Cardiac muscle cell (in vitro differentiated cells and primary cell): ENCODE measurements at regions not wholly inside any gene's neighbourhood (a gene's known extent, or its start where the extent isn't known, plus 50 kb on each side); places are given as distances from the start of the nearest gene placed in this dataset.

Experiments
- DNase-seq, 2 donors: peaks; one replicate each; pipeline versions ENCODE4 v3.0.0 to v3.0.0-alpha.2; 2010 to 2017; ENCODE audit warnings: low read depth in 1 of 2, low spot score in 1 of 2
- H3K27ac ChIP-seq: fragments of 200-600 bp; sonication (generic); 2 replicates; pipeline ENCODE4 v1.5.1; 2016
- H3K27me3 ChIP-seq: fragments of 200-600 bp; sonication (generic); 2 replicates; pipeline ENCODE4 v1.6.0; 2016; ENCODE audit warnings: control low read depth
- H3K36me3 ChIP-seq: fragments of 200-600 bp; sonication (generic); 2 replicates; pipeline ENCODE4 v1.5.1; 2016; ENCODE audit warnings: control low read depth
- H3K4me1 ChIP-seq: fragments of 200-600 bp; sonication (generic); 2 replicates; pipeline ENCODE4 v1.8.1; 2017; ENCODE audit warnings: low read depth, mild to moderate bottlenecking, mixed run types
- H3K4me3 ChIP-seq: fragments of 200-600 bp; sonication (generic); 2 replicates; pipeline ENCODE4 v1.5.1; 2016; ENCODE audit warnings: mild to moderate bottlenecking
- H3K9me3 ChIP-seq: fragments of 200-600 bp; sonication (generic); 2 replicates; pipeline ENCODE4 v1.5.1; 2017; ENCODE audit warnings: low read depth, mild to moderate bottlenecking, control low read depth
- TF ChIP-seq, protein P1 (sequence below): IDR thresholded peaks from 2 replicates; pipeline ENCODE4 v1.5.1; 2012; ENCODE audit warnings: low read depth, mild to moderate bottlenecking, low read length

DNA sequence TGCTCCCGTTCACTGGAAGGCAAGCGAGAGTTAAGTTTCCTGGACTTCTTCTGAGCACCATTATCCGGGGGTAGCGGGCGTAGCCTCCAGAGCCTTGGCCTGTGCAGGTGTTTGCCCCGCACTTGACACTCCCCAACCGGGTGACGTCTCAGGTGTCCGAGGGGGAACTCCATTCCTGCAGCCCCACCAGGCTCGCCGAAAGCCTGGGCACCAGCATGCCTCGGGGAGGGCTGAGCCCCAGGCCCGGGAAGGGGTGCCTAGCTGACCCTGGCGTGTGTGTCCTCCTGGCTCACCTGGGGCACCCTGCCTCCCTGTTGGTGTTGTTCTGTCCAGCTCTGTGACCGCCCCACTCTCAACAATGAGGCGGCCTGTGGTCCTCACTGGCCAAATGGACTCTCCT lies 109.4 kb upstream of the GPR26 start:
- TF ChIP-seq, protein P1, sequence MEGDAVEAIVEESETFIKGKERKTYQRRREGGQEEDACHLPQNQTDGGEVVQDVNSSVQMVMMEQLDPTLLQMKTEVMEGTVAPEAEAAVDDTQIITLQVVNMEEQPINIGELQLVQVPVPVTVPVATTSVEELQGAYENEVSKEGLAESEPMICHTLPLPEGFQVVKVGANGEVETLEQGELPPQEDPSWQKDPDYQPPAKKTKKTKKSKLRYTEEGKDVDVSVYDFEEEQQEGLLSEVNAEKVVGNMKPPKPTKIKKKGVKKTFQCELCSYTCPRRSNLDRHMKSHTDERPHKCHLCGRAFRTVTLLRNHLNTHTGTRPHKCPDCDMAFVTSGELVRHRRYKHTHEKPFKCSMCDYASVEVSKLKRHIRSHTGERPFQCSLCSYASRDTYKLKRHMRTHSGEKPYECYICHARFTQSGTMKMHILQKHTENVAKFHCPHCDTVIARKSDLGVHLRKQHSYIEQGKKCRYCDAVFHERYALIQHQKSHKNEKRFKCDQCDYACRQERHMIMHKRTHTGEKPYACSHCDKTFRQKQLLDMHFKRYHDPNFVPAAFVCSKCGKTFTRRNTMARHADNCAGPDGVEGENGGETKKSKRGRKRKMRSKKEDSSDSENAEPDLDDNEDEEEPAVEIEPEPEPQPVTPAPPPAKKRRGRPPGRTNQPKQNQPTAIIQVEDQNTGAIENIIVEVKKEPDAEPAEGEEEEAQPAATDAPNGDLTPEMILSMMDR, result no peak
- H3K4me3 ChIP-seq, result no peak overlapping the region
- H3K9me3 ChIP-seq, result no peaks in the 10 kb centered on the region
- DNase-seq, result no peak
- H3K27me3 ChIP-seq, result no peaks in the 10 kb centered on the region
- H3K4me1 ChIP-seq, result no peaks in the 10 kb centered on the region
- no peaks in the 10 kb centered on the region for H3K36me3 ChIP-seq
- no peak overlapping the region for H3K27ac ChIP-seq

DNA sequence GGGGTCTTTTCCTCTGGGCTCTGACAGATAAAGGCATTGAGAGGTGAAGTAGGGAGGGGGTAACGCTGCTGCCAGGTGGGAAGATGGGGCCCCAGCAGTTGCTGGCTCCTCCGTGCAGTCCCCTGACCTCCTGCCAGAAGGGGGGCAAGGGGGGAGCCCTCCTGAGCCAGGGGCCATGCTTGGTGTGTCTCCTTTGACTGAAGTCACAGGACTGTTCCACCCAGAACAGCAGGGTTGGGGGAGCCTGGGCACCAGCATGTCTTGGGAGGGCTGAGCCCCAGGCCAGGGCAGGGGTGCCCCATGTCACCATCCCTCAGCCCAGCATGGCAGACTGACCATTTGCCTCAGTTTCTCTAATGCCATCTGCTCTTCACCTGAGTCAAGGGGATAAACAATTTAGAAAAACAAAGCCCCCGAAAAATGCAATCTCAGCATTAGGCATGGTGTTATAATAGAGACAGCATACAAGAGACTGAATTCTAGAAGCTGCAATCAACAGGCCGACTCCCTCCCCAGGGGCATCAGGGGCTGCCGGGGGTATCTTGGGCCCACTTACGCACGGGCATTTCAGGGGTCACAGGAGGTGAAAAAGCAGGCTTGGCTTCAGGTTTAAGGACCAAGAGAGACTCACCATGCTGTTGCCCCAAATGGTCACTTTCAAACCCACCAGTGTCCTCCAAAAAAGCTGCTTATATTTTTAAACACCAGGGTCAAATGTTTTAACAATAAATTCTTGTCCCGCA lies 108.6 kb upstream of the GPR26 start:
- no peak for DNase-seq
- H3K4me1 ChIP-seq, result no peaks in the 10 kb centered on the region
- H3K9me3 ChIP-seq, result no peaks in the 10 kb centered on the region
- no peaks in the 10 kb centered on the region for H3K27me3 ChIP-seq
- TF ChIP-seq, protein P1, result no peak
- H3K4me3 ChIP-seq, result no peak overlapping the region
- H3K36me3 ChIP-seq, result no peaks in the 10 kb centered on the region
- H3K27ac ChIP-seq, result no peak overlapping the region

DNA sequence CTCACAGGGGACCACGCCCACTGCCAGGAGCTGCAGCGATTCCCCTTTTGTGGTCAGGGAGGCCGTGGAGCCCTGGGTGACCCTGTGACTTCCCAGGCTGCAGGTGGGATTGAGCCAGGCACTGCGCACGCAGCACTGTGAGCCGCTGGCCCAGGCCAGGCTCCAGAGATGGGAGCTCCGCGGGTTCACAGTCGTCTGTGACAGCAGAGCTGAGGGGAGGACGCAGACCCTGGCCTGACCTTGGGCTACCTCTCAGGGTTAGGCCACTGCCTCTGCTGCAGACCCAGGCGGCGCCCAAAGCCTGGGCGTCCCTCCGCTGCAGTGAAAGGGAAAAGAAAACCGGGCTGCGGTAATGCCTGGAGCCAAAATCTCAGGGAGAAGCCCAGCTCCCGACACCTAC lies 107.5 kb upstream of the GPR26 start:
- Histone ChIP-seq H3K4me1 (no peaks in the 10 kb centered on the region), H3K4me3 (no peak overlapping the region), H3K27me3 (no peaks in the 10 kb centered on the region), H3K27ac (no peak overlapping the region), H3K9me3 (no peaks in the 10 kb centered on the region), H3K36me3 (no peaks in the 10 kb centered on the region)
- DNase-seq, result no peak
- TF ChIP-seq, protein P1, result no peak

DNA sequence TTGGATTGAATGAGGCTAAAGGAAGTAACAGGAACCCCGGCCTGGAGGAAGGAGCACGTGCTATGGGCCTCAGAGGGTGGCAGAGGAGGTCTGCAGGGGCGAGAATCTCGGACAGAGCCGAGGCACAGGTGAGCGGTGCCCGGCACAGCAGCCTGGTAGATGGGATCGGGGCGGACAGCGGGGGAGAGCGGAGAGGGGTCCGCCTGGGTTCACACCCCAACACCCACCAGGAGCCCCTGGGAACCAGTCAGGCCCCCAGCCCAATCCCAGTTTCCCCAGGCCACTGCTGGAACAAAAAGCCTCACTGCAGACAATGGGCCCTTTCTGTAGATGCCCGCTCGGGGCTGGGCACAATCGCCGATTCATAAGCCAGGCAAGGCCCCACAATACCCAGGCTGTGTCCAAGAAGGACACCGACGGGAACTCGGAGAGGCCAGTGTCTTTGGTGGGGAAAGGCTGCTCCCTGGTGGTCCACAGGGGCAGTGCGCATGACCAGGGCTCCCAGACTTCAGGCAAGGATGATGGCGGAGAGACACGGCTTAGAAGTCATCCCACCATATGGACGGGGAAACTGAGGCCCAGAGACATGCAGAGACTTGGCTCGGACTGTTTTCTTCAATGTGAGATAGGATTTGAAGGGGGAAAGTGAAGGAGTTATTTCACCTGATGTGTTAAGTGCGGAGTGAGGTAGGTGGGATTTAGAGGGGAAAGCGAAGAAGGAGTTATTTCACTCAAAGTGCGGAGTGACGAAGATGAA lies 106.9 kb upstream of the GPR26 start:
- DNase-seq, result peak; percentile 71 to 72
- TF ChIP-seq, protein P1, result peak; percentile 99
- no peaks in the 10 kb centered on the region for H3K4me1 ChIP-seq
- no peak overlapping the region for H3K27ac ChIP-seq
- H3K9me3 ChIP-seq, result no peaks in the 10 kb centered on the region
- no peaks in the 10 kb centered on the region for H3K36me3 ChIP-seq
- H3K4me3 ChIP-seq, result no peak overlapping the region
- no peaks in the 10 kb centered on the region for H3K27me3 ChIP-seq

DNA sequence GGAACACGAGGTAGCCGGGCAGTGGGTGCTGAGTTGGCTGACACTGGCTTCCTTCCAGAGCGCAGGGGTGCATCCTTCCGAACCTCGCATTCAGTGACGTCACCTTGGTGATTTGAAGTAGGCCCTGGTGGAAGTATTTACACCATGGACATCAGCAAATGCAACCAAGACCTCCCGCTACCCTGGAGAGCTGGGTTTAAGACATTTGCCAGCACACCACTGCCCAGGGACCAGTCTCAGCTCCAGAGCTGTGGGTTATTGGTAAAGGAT lies 106.4 kb upstream of the GPR26 start:
- TF ChIP-seq, protein P1, result no peak
- Histone ChIP-seq H3K36me3 (no peaks in the 10 kb centered on the region), H3K4me1 (no peaks in the 10 kb centered on the region), H3K27me3 (no peaks in the 10 kb centered on the region), H3K27ac (no peak overlapping the region), H3K4me3 (no peak overlapping the region), H3K9me3 (no peaks in the 10 kb centered on the region)
- DNase-seq, result no peak
